Activated naive CD4-positive, alpha-beta T cell treated with anti-CD3 and anti-CD28 coated beads, Interleukin-2, amount 10 ng/mL, durations not matched to agents 7 days and 5 days (primary cell): ENCODE measurements at regions not wholly inside any gene's neighbourhood (a gene's known extent, or its start where the extent isn't known, plus 50 kb on each side); places are given as distances from the start of the nearest gene placed in this dataset.

ENCODE experiments used
- CTCF ChIA-PET: fragments of 350-600 bp; sonication (Branson Sonifier 250); formaldehyde crosslinking; loops from one replicate; lab custom pipeline; 2021; ENCODE audit warnings: antibody characterized with exemption; lab: Charles Lee
- DNase-seq: peaks from one replicate; pipeline ENCODE4 v3.0.0-alpha.2; 2020
- H3K27ac Mint-ChIP-seq: one replicate; pipeline ENCODE4 v1.8.0; 2021; ENCODE audit warnings: mild to moderate bottlenecking, moderate library complexity, mixed read lengths
- H3K27me3 Mint-ChIP-seq: one replicate; pipeline ENCODE4 v1.8.0; 2021; ENCODE audit warnings: mild to moderate bottlenecking, mixed read lengths
- H3K36me3 Mint-ChIP-seq: one replicate; pipeline ENCODE4 v1.8.0; 2021; ENCODE audit warnings: mixed read lengths
- H3K4me1 Mint-ChIP-seq: one replicate; pipeline ENCODE4 v1.8.0; 2021; ENCODE audit warnings: mixed read lengths
- H3K4me3 Mint-ChIP-seq: one replicate; pipeline ENCODE4 v1.8.0; 2021; ENCODE audit warnings: mild to moderate bottlenecking, moderate library complexity, mixed read lengths
- H3K9me3 Mint-ChIP-seq: one replicate; pipeline ENCODE4 v1.8.0; 2021; ENCODE audit warnings: mixed read lengths

DNA sequence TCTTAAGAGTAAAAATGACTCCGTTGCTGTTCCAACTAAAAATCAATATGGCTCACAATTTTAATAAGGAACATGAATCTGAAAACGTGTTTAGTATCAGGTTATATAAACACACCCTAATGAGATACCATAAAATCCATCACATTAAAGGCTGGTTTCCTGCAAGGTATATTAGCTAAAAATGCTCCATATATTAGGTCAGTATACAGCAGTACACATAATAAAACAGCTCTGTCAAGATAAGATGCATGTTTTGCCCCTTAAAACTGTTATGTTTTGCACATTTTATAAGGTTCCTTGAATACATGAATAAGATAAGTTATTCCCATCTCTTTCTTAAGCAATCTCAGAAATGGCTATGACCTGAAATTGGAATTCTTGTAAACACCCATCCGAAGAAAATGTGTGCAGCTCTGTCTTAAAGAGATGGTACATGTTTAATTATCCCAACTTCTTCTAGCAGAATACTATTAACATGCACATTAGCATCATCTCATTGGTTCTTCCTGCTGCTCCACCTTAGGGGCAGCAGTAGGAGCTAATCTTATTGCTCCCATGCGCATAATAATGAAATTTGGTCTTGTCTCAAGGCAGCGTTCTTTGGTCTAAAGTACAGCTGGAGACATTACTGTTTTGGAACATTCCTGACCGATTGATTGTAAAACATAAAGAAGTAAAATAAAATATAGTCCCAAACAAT lies 836.1 kb upstream of the FANCL start:
- Mint-ChIP-seq H3K9me3 (no peaks in the 10 kb centered on the region), H3K27me3 (peaks cover 3% of the 10 kb centered on the region), H3K4me1 (no peaks in the 10 kb centered on the region), H3K27ac (no peak overlapping the region), H3K4me3 (no peak overlapping the region), H3K36me3 (no peaks in the 10 kb centered on the region)
- no peak for DNase-seq
- CTCF ChIA-PET, result no interaction called here

DNA sequence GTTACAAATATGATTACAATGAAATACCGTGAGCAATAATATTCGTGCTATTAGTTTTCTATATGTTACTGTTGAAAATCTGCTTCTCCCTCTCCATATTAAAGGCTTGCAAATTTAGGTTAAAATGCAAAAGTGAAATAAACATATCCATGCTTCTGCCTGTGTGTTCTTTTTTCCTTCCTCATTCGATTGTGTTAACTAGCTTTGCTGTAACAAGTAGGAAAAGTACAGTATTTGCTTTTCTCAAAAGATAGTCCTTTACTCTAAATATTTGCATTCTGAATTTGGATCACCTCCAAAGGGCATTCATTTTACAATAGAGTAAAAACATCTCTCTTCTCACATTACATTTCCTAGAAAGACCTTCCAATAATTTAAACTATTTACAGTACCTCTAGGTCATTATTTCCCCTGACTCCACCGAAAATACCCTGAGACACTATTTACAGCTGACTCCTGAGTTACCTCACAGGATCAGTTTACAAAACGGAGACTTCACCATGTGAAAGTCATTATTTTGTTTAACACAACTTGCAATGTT lies 835.0 kb upstream of the FANCL start:
- H3K9me3 Mint-ChIP-seq, result no peaks in the 10 kb centered on the region
- DNase-seq, result no peak
- no peaks in the 10 kb centered on the region for H3K36me3 Mint-ChIP-seq
- CTCF ChIA-PET, result no interaction called here
- H3K4me1 Mint-ChIP-seq, result no peaks in the 10 kb centered on the region
- no peak overlapping the region for H3K27ac Mint-ChIP-seq
- peaks cover 3% of the 10 kb centered on the region for H3K27me3 Mint-ChIP-seq
- no peak overlapping the region for H3K4me3 Mint-ChIP-seq

DNA sequence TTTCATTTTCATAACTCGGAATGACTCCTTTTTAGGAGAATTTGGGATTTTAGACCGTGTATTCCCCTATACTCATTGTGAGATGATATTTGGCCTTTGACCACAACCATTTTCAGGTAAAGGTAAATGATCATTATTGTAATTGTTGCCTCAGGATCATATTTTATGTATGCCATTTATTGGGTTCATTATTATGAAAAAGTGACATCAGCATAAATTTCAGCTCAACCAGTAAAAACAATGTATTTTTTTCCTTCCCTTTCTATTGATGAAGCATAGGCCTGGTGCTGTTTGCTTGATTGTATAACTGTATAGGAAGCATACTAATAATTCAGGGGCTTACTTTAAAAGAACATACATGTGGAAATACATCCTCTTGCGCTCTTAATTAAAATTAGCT lies 832.9 kb upstream of the FANCL start:
- DNase-seq, result no peak
- H3K4me3 Mint-ChIP-seq, result no peak overlapping the region
- H3K27me3 Mint-ChIP-seq, result no peaks in the 10 kb centered on the region
- H3K4me1 Mint-ChIP-seq, result no peaks in the 10 kb centered on the region
- H3K9me3 Mint-ChIP-seq, result no peaks in the 10 kb centered on the region
- CTCF ChIA-PET, result no interaction called here
- H3K27ac Mint-ChIP-seq, result no peak overlapping the region
- H3K36me3 Mint-ChIP-seq, result no peaks in the 10 kb centered on the region

DNA sequence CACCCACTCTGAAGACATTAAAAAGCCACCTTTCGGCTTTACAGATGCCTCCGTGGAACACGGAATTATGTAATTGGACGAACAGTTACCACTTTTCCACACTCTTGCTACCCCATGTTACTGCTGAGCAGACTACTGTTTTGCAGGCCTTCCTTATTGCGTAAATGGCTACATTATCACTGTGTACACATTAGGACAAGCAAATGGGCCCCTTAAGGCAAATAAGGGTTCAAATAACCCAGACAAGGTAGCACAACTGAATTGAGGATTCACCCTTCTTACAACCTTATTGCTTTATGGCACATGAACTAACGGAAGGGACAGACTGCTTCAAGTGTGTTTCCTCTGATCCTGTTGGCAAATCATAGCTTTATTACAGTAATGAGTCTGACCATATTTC lies 832.2 kb upstream of the FANCL start:
- H3K4me1 Mint-ChIP-seq, result no peaks in the 10 kb centered on the region
- no peak overlapping the region for H3K27ac Mint-ChIP-seq
- CTCF ChIA-PET, result no interaction called here
- H3K27me3 Mint-ChIP-seq, result no peaks in the 10 kb centered on the region
- H3K4me3 Mint-ChIP-seq, result no peak overlapping the region
- no peaks in the 10 kb centered on the region for H3K9me3 Mint-ChIP-seq
- DNase-seq, result no peak
- H3K36me3 Mint-ChIP-seq, result no peaks in the 10 kb centered on the region

DNA sequence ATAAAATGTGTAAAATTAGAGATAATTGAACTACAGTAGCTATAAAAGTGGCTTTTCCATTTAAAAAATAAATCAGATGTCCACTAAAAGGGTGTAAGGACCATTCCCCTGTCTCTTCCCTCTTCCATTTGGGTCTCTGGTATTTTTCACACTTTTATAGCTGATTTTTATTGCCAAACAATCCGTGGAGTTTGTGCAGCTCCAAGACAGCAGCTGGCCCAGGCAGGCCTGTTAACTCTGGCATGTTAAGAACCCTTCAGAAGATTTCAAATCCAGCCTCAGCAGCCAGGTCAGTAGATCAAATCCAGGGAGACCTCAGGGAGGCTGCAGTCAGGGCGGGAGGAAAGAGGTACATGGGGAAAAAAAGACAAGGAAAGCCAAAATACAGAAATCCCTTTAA lies 827.1 kb upstream of the FANCL start:
- no peaks in the 10 kb centered on the region for H3K27me3 Mint-ChIP-seq
- no peaks in the 10 kb centered on the region for H3K4me1 Mint-ChIP-seq
- no peak overlapping the region for H3K27ac Mint-ChIP-seq
- no peaks in the 10 kb centered on the region for H3K36me3 Mint-ChIP-seq
- CTCF ChIA-PET, result no interaction called here
- no peaks in the 10 kb centered on the region for H3K9me3 Mint-ChIP-seq
- DNase-seq, result no peak
- H3K4me3 Mint-ChIP-seq, result no peak overlapping the region

DNA sequence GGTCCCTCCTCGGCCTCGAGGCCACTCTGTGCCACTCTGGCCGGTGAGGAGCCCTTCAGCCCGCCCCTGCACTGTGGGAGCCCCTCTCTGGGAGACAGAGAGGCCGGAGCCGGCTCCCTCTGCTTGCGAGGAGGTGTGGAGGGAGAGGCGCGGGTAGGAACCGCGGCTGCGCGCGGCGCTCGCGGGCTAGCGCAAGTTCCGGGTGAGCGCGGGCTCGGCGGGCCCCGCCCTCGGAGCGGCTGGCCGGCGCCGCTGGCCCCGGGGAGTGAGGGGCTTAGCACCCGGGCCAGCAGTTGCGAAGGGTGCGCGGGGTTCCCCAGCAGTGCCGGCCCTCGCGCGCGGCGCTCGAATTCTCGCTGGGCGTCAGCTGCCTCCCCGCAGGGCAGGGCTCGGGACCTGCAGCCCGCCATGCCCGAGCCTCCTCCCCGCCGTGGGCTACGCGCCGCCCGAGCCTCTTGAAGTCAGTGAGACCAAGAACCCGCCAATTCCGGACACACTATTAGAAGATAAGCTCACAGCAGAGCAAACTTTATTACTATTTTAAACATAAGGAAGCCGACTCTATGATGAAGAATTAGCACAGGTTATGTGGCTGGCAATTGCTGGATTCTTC lies 825.8 kb upstream of the FANCL start:
- no peaks in the 10 kb centered on the region for H3K9me3 Mint-ChIP-seq
- H3K4me3 Mint-ChIP-seq, result no peak overlapping the region
- CTCF ChIA-PET, result no interaction called here
- DNase-seq, result no peak
- no peak overlapping the region for H3K27ac Mint-ChIP-seq
- H3K4me1 Mint-ChIP-seq, result no peaks in the 10 kb centered on the region
- no peaks in the 10 kb centered on the region for H3K27me3 Mint-ChIP-seq
- H3K36me3 Mint-ChIP-seq, result no peaks in the 10 kb centered on the region

DNA sequence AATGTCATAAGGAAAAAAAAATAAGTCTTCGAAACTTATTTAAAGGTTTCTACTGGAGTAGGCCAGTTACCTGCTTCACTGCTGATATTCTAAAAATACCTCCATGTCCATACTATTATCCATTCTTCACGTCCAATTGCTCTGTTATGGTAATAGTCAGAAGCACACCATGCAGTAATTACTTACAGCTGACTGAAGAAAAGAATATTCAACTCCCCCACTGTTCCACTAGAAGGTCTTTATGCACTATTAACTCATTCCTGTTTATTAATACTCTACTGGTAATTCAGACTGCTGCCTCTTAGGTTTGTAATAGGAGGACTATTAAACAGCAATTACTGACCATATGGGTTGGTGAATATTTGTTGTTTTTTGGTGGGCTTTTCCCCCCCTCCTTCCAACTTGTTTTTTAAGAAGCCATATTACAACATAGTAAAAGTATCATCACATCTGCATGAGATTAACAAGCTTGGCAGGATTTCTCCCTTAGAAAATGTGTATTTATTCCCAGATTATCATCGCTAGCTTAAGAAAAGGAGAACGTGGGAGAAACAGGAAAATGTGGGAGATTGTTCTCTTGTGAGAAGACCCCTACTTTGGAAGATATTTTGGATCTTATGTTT lies 806.4 kb upstream of the FANCL start:
- CTCF ChIA-PET, result no interaction called here
- no peak for DNase-seq
- no peak overlapping the region for H3K4me3 Mint-ChIP-seq
- H3K36me3 Mint-ChIP-seq, result no peaks in the 10 kb centered on the region
- no peaks in the 10 kb centered on the region for H3K27me3 Mint-ChIP-seq
- no peaks in the 10 kb centered on the region for H3K9me3 Mint-ChIP-seq
- no peaks in the 10 kb centered on the region for H3K4me1 Mint-ChIP-seq
- H3K27ac Mint-ChIP-seq, result no peak overlapping the region

DNA sequence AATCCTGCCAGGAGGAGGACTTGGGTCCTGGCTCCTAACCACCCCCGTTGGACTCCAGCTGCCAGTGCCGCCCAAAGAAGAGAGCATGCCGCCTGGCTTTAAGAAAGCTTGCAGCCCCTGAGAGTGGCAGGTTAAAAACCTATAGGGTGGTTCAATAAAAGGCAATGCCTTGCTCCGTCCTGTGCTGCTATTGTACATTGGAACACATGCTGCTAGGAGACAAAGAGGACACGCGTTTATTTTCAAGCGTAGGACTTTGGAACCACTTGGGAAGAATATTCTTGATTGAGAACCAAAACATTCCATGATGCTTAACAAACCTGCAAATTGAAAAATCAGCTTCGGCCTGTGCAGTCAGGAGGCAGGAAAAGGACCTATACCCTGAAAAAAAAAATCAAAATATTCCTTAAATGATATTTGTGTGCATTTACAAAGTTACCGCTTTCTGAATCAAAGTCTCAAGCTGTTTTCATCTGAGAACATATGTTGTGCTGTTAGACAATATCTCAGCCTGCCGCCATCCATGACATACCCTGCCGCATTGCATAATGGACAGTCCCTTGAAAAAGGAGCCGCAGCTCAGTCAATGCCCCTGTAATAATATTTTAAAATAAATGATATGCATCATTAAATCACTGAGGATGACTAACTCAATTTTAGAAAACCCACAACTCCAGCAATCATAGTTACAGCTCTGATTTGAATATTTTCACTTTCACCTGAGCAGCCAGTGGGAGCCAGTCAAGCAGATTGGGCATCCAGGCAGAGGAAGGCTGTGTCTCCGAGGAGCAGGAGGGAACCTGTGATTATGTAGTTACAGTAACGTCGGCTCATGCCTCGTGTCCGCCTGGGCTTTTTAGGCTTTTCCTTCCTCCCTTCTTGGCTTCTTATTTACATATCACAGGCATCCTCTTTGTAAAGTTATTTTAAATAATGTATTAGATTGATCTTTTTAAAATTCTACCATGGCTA lies 805.6 kb upstream of the FANCL start:
- CTCF ChIA-PET, result no interaction called here
- Mint-ChIP-seq H3K36me3 (no peaks in the 10 kb centered on the region), H3K4me1 (no peaks in the 10 kb centered on the region), H3K9me3 (no peaks in the 10 kb centered on the region), H3K4me3 (no peak overlapping the region), H3K27ac (no peak overlapping the region), H3K27me3 (no peaks in the 10 kb centered on the region)
- DNase-seq, result no peak

DNA sequence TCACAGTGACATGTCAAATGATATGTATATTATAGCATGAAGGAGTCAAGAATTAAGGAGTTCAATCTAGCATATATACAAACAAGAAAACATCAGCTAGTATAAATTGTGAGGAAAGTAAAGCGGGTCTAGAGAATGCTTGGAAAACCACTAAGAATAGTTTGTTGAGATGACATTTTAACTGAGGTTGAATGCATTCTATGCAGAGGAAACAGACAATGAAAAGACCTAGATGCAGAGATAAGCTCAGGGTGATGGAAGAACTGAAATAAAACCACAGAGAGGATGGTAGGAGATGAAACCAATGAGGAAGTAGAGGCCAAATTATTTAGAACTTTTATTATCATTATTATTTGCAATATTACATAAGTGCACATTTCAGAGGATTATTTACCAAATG lies 803.6 kb upstream of the FANCL start:
- CTCF ChIA-PET, result no interaction called here
- Mint-ChIP-seq H3K27me3 (no peaks in the 10 kb centered on the region), H3K4me1 (no peaks in the 10 kb centered on the region), H3K4me3 (no peak overlapping the region), H3K27ac (no peak overlapping the region), H3K36me3 (no peaks in the 10 kb centered on the region), H3K9me3 (no peaks in the 10 kb centered on the region)
- no peak for DNase-seq

DNA sequence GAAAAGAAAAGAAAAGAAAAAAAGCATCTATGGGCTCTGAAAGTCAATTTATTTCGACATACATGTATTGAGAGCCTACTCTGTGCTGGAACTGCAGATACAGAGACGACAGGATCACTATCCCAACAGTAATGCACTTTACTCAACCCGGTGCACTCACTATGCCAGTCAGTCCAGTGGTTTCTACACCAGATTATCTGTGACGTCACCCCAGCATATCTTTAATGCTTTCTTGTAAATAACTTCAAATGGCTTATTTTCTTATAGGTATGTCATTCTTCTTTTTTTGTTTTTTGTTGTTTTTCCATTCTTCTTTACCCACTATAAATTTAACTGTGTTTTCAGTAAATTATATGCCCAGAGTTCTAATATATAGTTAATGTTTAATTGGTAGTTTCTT lies 800.0 kb upstream of the FANCL start:
- Mint-ChIP-seq H3K9me3 (no peaks in the 10 kb centered on the region), H3K4me1 (no peaks in the 10 kb centered on the region), H3K27ac (no peak overlapping the region), H3K4me3 (no peak overlapping the region), H3K36me3 (no peaks in the 10 kb centered on the region), H3K27me3 (no peaks in the 10 kb centered on the region)
- DNase-seq, result no peak
- CTCF ChIA-PET, result no interaction called here

DNA sequence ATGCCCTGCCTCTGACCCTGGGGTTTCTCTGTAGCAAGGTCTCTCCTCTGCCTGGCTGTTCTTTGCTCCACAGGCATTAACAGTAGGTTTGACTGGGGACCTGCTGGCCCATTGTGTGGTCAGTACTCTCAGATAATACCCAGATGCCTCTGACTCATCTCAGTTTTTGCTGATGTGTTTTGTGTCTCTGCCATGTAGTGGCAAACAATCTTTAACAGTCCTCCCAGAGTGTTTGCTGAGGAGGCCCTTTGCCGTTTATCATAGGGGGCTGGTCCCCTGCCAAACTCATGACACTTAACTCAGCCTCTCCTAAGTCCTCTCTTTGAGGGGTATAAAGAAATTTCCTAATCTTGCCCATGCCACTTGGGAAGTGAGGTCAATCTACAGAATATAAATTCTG lies 793.7 kb upstream of the FANCL start:
- H3K4me3 Mint-ChIP-seq, result no peak overlapping the region
- no peak overlapping the region for H3K27ac Mint-ChIP-seq
- DNase-seq, result no peak
- H3K9me3 Mint-ChIP-seq, result no peaks in the 10 kb centered on the region
- H3K4me1 Mint-ChIP-seq, result no peaks in the 10 kb centered on the region
- CTCF ChIA-PET, result interaction anchor here (1.0 kb wide), 1 partner anchor 9 kb away, joined by 3 read pairs; no protein-coding TSS in a partner anchor
- no peaks in the 10 kb centered on the region for H3K36me3 Mint-ChIP-seq
- H3K27me3 Mint-ChIP-seq, result no peaks in the 10 kb centered on the region

DNA sequence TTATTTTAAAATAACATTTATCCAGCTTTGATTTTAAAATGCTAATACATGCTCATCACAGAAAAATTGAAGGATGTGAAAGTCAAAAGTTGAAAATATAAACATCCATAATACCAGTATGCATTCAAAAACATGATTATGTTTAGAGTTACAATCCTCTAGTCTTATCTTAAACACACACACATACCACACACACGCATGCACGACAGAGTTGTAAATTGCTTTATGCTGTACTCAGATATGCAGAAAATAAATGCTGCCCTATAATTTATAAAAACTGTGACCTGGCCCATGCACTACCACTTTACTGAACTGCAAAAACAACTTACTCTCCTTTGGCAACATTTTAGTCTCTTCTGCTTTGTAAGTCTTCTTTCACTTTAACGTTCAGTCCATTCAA lies 793.0 kb upstream of the FANCL start:
- Mint-ChIP-seq H3K4me3 (no peak overlapping the region), H3K9me3 (no peaks in the 10 kb centered on the region), H3K27ac (no peak overlapping the region), H3K36me3 (no peaks in the 10 kb centered on the region), H3K4me1 (no peaks in the 10 kb centered on the region), H3K27me3 (no peaks in the 10 kb centered on the region)
- CTCF ChIA-PET, result interaction anchor here (0.8 kb wide), 1 partner anchor 10 kb away, joined by 3 read pairs; no protein-coding TSS in a partner anchor
- DNase-seq, result no peak

DNA sequence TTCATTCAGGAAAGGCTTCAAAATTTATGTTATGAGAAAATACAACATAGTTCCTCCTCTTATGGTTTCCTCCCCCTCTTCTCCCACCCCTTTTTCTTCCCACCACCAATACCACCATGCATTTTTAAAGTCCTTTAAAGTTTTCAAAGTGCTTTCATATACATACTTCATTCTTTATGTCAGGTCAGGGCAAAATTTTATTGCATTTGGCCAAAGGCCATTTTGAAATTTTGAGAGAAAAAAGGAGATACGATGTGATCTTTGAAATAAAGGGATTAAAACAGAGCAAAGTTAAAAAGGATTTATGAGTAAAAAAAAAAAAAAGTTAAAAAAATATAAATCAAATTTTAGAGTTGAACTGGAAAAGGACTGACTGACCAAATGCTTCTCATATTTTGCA lies 792.5 kb upstream of the FANCL start:
- H3K27me3 Mint-ChIP-seq, result no peaks in the 10 kb centered on the region
- no peaks in the 10 kb centered on the region for H3K36me3 Mint-ChIP-seq
- no peaks in the 10 kb centered on the region for H3K4me1 Mint-ChIP-seq
- H3K27ac Mint-ChIP-seq, result no peak overlapping the region
- no peak for DNase-seq
- CTCF ChIA-PET, result interaction anchor here (0.8 kb wide), 1 partner anchor 10 kb away, joined by 3 read pairs; no protein-coding TSS in a partner anchor
- H3K9me3 Mint-ChIP-seq, result no peaks in the 10 kb centered on the region
- no peak overlapping the region for H3K4me3 Mint-ChIP-seq

DNA sequence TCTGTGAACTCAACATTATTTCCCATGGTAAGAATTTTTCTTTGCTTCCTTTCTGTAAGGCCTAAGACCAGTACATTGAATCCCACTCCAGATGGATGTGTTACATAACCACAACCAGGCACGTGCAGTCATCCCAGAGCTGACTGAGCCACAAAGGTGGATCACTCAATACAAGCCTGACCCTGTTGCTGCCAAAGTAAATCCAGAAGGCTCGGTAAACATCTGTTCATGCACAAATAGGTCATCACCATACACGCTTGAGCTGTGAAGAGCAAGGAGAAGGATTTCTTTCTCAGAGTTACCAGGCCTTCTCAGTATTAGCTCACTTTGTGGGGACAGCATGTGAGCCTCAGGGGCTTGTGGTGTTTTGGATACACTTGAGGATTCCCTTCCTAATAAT lies 791.4 kb upstream of the FANCL start:
- CTCF ChIA-PET, result no interaction called here
- H3K36me3 Mint-ChIP-seq, result no peaks in the 10 kb centered on the region
- no peaks in the 10 kb centered on the region for H3K4me1 Mint-ChIP-seq
- H3K27ac Mint-ChIP-seq, result no peak overlapping the region
- no peaks in the 10 kb centered on the region for H3K27me3 Mint-ChIP-seq
- no peak for DNase-seq
- no peaks in the 10 kb centered on the region for H3K9me3 Mint-ChIP-seq
- H3K4me3 Mint-ChIP-seq, result no peak overlapping the region
